Ovary (tissue), 7 donors: ENCODE measurements at regions not wholly inside any gene's neighbourhood (a gene's known extent, or its start where the extent isn't known, plus 50 kb on each side); places are given as distances from the start of the nearest gene placed in this dataset.

ENCODE experiments used
- DNase-seq, 5 donors: peaks; one replicate each; pipeline ENCODE4 v3.0.0-alpha.2; 2019 to 2020
- H3K27ac ChIP-seq, 2 donors: fragments of 200-600 bp; one replicate each; pipeline versions ENCODE4 v1.5.1 to v1.8.0; 2019 to 2022
- H3K27me3 ChIP-seq: fragments of 200-600 bp; one replicate; pipeline ENCODE4 v1.8.0; 2022
- H3K36me3 ChIP-seq: fragments of 200-600 bp; sonication (generic); one replicate; pipeline ENCODE4 v1.5.1; 2019
- H3K4me1 ChIP-seq: one replicate; pipeline ENCODE4 v1.8.1; 2013; ENCODE audit warnings: mild to moderate bottlenecking, moderate library complexity; ENCODE audit not compliant: insufficient read depth
- H3K4me3 ChIP-seq: fragments of 200-600 bp; sonication (generic); one replicate; pipeline ENCODE4 v1.5.1; 2017
- H3K9me3 ChIP-seq, 2 donors: fragments of 200-600 bp in 1 of 2; sonication (generic) in 1 of 2; one replicate each; pipeline versions ENCODE4 v1.5.1 to v1.8.1; 2013 to 2019; ENCODE audit warnings: mild to moderate bottlenecking in 1 of 2, moderate library complexity in 1 of 2
- EP300 ChIP-seq: sonication (generic); formaldehyde crosslinking; IDR thresholded peaks from one replicate; pipeline ENCODE4 v1.6.1; 2017; ENCODE audit warnings: antibody characterized with exemption
- POLR2A ChIP-seq: fragments of 450-650 bp; IDR thresholded peaks from one replicate; pipeline ENCODE4 v1.6.1; 2017; ENCODE audit warnings: antibody characterized with exemption, mild to moderate bottlenecking, moderate library complexity
- WGBS, 3 donors: extraction: QIAGEN DNeasy Blood & Tissue Kit in 1 of 3; methylation state at CpG; one replicate each; pipeline versions ENCODE4 v1.1.5 to v1.1.7; 2013 to 2017; 5-methylcytosine and 5-hydroxymethylcytosine counted together
- intact Hi-C, 4 donors: fragments of 100-400 bp; cut with DNase I; formaldehyde crosslinking; loops; one replicate each; pipeline versions ENCODE4 v1.11.0 to v1.15.1; 2022 to 2023
- TF ChIP-seq, protein P1 (sequence below), 3 donors: fragments of 450-650 bp in 2 of 3; fragments of 200-600 bp in 1 of 3; IDR thresholded peaks; one replicate each; pipeline versions ENCODE4 v1.5.1 to v1.8.0; 2016 to 2022; ENCODE audit warnings: antibody characterized with exemption in 3 of 3, mild to moderate bottlenecking in 1 of 3
- donor health status: DM: no; HTN: no; CAD: no; lungs with moderate emphysema.
- donor health status: DM: no; HTN: no; CAD: no.
- donor health status: Bipolar disorder and iron deficiency.
- donor health status: DM: no; HTN: no; CAD: no.
- donor health status: DM: yes; HTN: yes; CAD: no.

DNA sequence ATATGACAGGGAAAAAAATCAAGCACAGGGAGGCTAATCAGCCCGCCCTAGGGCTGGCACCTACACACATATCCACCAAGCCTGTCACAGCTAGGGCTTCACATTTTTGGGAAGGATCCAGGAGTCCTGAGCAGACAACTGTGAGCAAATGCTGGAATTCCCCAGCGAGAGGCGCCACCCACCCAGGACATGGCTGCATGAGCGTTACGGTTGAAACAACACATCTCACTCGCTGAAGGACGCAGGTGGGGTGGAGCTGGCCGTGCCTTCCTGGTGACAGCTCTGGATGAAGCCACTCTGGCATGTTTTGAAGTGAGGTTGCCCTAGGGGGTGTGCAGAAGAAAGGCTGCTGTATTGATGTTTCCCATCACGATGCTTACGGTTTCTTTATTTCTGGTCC, 315.1 kb upstream of the EEF2KMT start:
- WGBS, 3 donors: 16 to 30% (median 17%) methylated on average over 10 of the region's 10 CpGs
- Histone ChIP-seq H3K9me3 (no peaks in the 10 kb centered on the region), H3K27me3 (no peaks in the 10 kb centered on the region), H3K36me3 (no peaks in the 10 kb centered on the region), H3K4me1 (no peaks in the 10 kb centered on the region), H3K4me3 (no peak overlapping the region), H3K27ac (no peak overlapping the region)
- TF ChIP-seq POLR2A (no peak), EP300 (no peak)
- TF ChIP-seq, protein P1, sequence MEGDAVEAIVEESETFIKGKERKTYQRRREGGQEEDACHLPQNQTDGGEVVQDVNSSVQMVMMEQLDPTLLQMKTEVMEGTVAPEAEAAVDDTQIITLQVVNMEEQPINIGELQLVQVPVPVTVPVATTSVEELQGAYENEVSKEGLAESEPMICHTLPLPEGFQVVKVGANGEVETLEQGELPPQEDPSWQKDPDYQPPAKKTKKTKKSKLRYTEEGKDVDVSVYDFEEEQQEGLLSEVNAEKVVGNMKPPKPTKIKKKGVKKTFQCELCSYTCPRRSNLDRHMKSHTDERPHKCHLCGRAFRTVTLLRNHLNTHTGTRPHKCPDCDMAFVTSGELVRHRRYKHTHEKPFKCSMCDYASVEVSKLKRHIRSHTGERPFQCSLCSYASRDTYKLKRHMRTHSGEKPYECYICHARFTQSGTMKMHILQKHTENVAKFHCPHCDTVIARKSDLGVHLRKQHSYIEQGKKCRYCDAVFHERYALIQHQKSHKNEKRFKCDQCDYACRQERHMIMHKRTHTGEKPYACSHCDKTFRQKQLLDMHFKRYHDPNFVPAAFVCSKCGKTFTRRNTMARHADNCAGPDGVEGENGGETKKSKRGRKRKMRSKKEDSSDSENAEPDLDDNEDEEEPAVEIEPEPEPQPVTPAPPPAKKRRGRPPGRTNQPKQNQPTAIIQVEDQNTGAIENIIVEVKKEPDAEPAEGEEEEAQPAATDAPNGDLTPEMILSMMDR (IDR thresholded peaks at IDR 0.05): no peak
- DNase-seq: no peak
- intact Hi-C loops: loop anchor here in 1 of 4 donors (10.0 kb wide), 1 partner anchor 58 kb away; no protein-coding TSS in a partner anchor

DNA sequence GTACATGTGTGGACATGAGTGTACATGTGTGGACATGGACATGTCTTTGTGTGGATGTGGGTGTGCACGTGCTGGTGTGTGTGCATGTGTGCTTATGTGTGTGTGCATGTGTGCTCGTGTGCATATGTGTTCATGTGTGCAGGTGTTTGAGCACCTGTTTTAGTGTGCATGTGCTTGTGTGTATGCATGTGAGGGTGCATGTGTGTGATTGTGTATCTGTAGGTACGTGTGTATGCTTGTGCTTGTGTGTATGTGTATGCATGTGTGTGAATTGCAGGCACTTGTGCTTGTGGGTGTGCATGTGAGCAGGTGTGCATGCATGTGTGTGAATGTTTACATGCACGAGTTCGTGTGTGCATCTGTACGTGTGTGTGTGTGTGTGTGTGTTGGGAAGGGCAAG, 300.6 kb upstream of the EEF2KMT start:
- 71 to 79% (median 73%) methylated on average over 6 of the region's 6 CpGs for WGBS, 3 donors
- no peak for DNase-seq

DNA sequence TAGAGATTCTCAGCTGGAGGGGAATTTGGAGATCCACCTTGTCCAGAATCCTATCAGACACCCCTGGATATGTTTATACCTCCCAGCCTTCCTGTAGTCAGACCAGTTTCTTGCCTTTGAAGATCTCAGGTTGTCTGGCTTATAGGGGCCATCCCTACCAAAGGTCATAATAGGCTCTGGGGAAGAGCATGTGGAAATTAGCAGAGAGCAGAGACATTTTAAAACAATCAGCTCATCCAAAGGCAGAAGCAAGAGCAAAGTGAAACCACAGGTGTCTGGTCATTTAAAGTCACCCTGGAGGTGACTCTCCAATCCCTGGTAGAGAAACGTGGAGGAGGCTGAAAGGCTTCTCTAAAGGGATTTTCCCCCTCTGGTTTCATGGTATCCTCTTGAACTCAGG, 299.3 kb upstream of the EEF2KMT start:
- H3K4me1 ChIP-seq: no peaks in the 10 kb centered on the region
- DNase-seq: no peak
- H3K36me3 ChIP-seq: no peaks in the 10 kb centered on the region
- intact Hi-C loops: no loop called here
- WGBS, 3 donors: 30 to 52% (median 36%) methylated on average over 1 of the region's 1 CpG
- H3K27me3 ChIP-seq: no peaks in the 10 kb centered on the region
- no peak overlapping the region for H3K27ac ChIP-seq
- no peak overlapping the region for H3K4me3 ChIP-seq
- H3K9me3 ChIP-seq: no peaks in the 10 kb centered on the region
- TF ChIP-seq POLR2A: no peak
- no peak for TF ChIP-seq EP300
- TF ChIP-seq, protein P1 (IDR thresholded peaks at IDR 0.05): no peak

More for the DNA sequence above, 300.6 kb upstream of the EEF2KMT start:
- no peaks in the 10 kb centered on the region for H3K36me3 ChIP-seq
- intact Hi-C loops: no loop called here
- TF ChIP-seq, protein P1 (IDR thresholded peaks at IDR 0.05): no peak
- H3K9me3 ChIP-seq: no peaks in the 10 kb centered on the region
- no peak overlapping the region for H3K27ac ChIP-seq
- no peaks in the 10 kb centered on the region for H3K27me3 ChIP-seq
- no peaks in the 10 kb centered on the region for H3K4me1 ChIP-seq
- H3K4me3 ChIP-seq: no peak overlapping the region

DNA sequence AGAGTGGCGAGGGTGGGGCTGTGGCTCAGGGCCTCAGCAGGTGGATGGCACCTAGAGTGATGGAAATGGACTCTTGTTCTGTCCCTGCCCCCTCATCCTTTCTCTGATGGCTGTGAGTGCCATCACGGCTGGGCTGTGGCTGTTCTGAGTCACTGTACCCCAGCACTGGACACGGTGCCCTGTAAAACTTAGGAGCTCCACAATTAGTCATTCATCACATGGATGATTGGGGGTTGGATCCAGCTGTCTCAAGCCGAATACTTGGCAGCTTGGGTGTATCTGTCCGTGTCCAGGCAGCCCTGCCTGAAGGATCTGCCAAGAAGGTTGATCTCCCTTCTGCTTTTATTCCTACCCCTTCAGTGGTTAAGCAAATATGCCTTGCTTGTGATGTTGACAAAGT, 295.5 kb upstream of the EEF2KMT start:
- Histone ChIP-seq H3K36me3 (no peaks in the 10 kb centered on the region), H3K4me1 (no peaks in the 10 kb centered on the region), H3K27me3 (no peaks in the 10 kb centered on the region), H3K9me3 (no peaks in the 10 kb centered on the region), H3K27ac (no peak overlapping the region), H3K4me3 (no peak overlapping the region)
- no peak for DNase-seq
- WGBS, 3 donors: 46 to 59% (median 56%) methylated on average over 5 of the region's 5 CpGs
- no peak for TF ChIP-seq EP300
- TF ChIP-seq POLR2A: no peak
- TF ChIP-seq, protein P1 (IDR thresholded peaks at IDR 0.05): no peak
- intact Hi-C loops: no loop called here

DNA sequence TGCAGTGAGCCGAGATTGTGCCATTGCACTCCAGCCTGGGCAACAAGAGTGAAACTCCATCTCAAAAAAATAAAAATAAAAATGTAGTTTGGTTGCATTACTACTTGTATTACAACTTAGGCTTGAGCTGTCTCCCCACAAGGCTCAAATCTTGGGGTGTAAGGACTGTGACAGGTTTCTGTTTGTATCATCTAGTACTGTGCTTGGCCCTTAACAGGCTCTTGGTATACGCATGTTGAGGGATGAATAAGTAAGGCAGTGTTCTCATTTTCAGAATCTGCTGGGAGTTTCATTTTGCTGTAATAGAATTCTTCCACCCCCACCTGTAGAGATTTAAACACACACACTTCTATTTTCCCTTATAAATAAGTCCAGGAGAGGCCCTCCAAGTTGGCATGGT, 289.4 kb upstream of the EEF2KMT start:
- intact Hi-C loops: no loop called here

More for the DNA sequence above, 289.4 kb upstream of the EEF2KMT start:
- Histone ChIP-seq H3K36me3 (no peaks in the 10 kb centered on the region), H3K9me3 (no peaks in the 10 kb centered on the region), H3K27ac (no peak overlapping the region), H3K4me1 (no peaks in the 10 kb centered on the region), H3K4me3 (no peak overlapping the region), H3K27me3 (no peaks in the 10 kb centered on the region)
- TF ChIP-seq EP300 (no peak), POLR2A (no peak)
- TF ChIP-seq, protein P1 (IDR thresholded peaks at IDR 0.05): no peak
- WGBS, 3 donors: 73 to 81% (median 81%) methylated on average over 2 of the region's 2 CpGs
- DNase-seq: no peak
